ENCODE measurements at regions not wholly inside any gene's neighbourhood (a gene's known extent, or its start where the extent isn't known, plus 50 kb on each side); places are given as distances from the start of the nearest gene placed in this dataset.
"Not testable (repeated sequence)": the region's sequence is repeated elsewhere in the genome, so short reads cannot be mapped to it uniquely, and the experiment has no call there.

DNA sequence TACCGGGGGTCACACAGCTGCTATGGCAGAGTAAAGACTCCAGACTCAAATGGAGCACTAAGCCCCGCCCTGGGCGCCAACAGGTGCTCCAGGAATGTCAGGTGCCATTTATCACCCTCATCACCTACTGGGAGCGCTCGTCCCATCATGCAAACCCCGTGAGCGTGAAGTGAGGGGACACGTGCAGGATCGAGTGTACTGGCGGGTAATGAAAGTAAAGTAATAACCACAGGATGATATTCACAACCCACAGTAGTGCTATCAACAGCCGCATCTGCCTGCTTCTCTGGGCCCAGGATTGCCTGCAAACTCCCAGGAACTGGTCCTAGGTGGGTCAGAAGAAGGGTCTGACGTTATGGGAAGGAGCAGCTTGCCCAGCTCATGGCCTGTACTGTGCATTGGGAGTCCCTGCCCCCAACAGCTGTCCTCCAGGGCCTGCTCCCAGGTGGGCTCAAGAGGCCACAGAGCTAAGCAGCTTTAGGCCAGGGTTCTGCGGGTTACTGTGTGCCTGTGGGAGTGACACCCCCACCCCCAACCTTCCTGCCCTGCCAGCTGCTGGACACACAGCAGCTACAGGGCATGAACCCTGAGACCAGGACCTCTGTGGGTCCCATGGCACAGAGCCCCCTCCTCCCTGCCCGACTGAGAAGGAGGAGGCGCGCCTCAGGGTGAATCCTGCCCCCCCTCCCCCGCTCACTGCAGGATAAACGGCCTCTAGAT is 120.5 kb upstream of the SULF2 start:
- Histone ChIP-seq H3K27me3 (ENCODE audit: insufficient read depth, low read length) (no peaks in the 10 kb centered on the region), H3K4me1 (ENCODE audit: insufficient read depth, low read length) (no peaks in the 10 kb centered on the region), H3K9me3 (ENCODE audit: low read depth, low read length) (no peaks in the 10 kb centered on the region), H3K4me3 (ENCODE audit: low read length) (no peak overlapping the region)

DNA sequence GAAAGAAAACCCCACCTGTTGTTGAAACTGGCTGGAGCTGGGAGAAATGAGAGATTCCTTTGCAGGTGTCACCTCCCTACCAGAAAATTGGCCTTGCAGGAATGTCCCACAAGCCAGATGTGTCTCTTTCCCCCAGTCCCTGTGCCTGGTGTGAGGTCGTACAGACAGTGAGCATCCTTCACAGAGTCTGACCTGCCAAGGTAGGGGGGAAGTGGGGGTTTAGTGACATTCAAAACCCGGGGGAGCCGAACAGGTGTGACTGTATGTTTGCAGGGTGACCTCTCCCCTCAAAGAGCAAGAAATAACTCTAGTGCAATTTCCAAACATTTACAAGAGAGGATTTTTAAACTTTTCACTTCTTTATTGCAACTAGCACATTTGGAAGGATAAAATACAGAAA is 117.7 kb upstream of the SULF2 start:
- H3K9me3 ChIP-seq (ENCODE audit: low read depth, low read length); H3K27me3 ChIP-seq (ENCODE audit: insufficient read depth, low read length); H3K4me1 ChIP-seq (ENCODE audit: insufficient read depth, low read length); H3K4me3 ChIP-seq (ENCODE audit: low read length): not testable (repeated sequence)

- H3K9me3 ChIP-seq (ENCODE audit: low read depth, low read length); H3K4me1 ChIP-seq (ENCODE audit: insufficient read depth, low read length); H3K4me3 ChIP-seq (ENCODE audit: low read length); H3K27me3 ChIP-seq (ENCODE audit: insufficient read depth, low read length): not testable (repeated sequence)
Measured at GRCh38 chr20:47899313-47899712, 114.0 kb upstream of the SULF2 start.

DNA sequence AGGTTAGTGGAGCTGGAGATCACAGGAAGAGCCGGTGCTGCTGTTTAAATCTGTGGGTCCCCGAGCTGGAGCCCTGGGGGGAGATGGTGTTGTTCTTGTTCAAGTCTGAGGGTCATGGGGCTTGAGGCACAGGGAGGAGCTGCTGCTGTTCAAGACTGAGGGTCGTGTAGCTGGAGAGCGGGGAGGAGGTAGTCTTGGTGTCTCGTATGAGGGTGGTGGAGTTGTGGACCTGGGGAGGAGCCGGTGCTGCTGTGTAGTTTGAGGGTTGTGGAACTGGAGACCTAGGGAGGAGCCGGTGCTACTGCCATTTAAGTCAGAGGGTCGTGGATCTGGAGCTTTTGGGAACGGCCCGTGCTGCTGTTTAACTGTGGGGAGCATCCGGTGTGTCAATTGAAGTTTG is 112.2 kb upstream of the SULF2 start:
- Histone ChIP-seq H3K9me3 (ENCODE audit: low read depth, low read length) (no peaks in the 10 kb centered on the region), H3K27me3 (ENCODE audit: insufficient read depth, low read length) (no peaks in the 10 kb centered on the region), H3K4me1 (ENCODE audit: insufficient read depth, low read length) (no peaks in the 10 kb centered on the region), H3K4me3 (ENCODE audit: low read length) (no peak overlapping the region)

GRCh38 chr20:47892681-47893080 is 107.4 kb upstream of the SULF2 start:
- not testable (repeated sequence) for H3K4me3 ChIP-seq (ENCODE audit: low read length); H3K9me3 ChIP-seq (ENCODE audit: low read depth, low read length); H3K4me1 ChIP-seq (ENCODE audit: insufficient read depth, low read length); H3K27me3 ChIP-seq (ENCODE audit: insufficient read depth, low read length)

- not testable (repeated sequence) for H3K27me3 ChIP-seq (ENCODE audit: insufficient read depth, low read length); H3K9me3 ChIP-seq (ENCODE audit: low read depth, low read length); H3K4me1 ChIP-seq (ENCODE audit: insufficient read depth, low read length); H3K4me3 ChIP-seq (ENCODE audit: low read length)
Measured at GRCh38 chr20:47890708-47891107, 105.4 kb upstream of the SULF2 start.

GRCh38 chr20:47889751-47890150 is 104.5 kb upstream of the SULF2 start:
- H3K4me3 ChIP-seq (ENCODE audit: low read length); H3K27me3 ChIP-seq (ENCODE audit: insufficient read depth, low read length); H3K4me1 ChIP-seq (ENCODE audit: insufficient read depth, low read length); H3K9me3 ChIP-seq (ENCODE audit: low read depth, low read length): not testable (repeated sequence)

DNA sequence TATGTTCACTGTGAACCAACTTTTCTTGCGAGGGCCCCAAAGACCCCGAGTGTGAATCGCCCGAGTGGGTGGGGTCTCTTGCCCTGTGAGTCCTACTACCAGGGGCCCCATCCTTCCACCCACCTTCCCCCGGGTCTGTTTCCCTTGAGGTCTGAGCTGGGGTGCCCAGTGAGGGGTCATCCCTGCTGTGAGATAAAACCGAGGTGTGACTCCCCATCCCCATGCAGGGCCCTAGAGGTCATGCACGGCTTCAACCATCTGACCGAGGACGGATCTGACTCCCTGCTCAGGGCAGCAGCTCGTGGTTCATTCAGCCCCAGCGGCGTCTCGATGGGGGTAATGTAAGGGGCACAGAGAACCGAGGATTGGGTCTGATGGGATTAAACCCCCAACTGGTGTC is 103.1 kb upstream of the SULF2 start:
- Histone ChIP-seq H3K4me3 (ENCODE audit: low read length) (no peak overlapping the region), H3K9me3 (ENCODE audit: low read depth, low read length) (no peaks in the 10 kb centered on the region), H3K4me1 (ENCODE audit: insufficient read depth, low read length) (no peaks in the 10 kb centered on the region), H3K27me3 (ENCODE audit: insufficient read depth, low read length) (no peaks in the 10 kb centered on the region)

- Histone ChIP-seq H3K9me3 (ENCODE audit: low read depth, low read length) (no peaks in the 10 kb centered on the region), H3K4me3 (ENCODE audit: low read length) (no peak overlapping the region), H3K27me3 (ENCODE audit: insufficient read depth, low read length) (no peaks in the 10 kb centered on the region), H3K4me1 (ENCODE audit: insufficient read depth, low read length) (no peaks in the 10 kb centered on the region)
Measured at GRCh38 chr20:47887477-47888080, 102.3 kb upstream of the SULF2 start.

DNA sequence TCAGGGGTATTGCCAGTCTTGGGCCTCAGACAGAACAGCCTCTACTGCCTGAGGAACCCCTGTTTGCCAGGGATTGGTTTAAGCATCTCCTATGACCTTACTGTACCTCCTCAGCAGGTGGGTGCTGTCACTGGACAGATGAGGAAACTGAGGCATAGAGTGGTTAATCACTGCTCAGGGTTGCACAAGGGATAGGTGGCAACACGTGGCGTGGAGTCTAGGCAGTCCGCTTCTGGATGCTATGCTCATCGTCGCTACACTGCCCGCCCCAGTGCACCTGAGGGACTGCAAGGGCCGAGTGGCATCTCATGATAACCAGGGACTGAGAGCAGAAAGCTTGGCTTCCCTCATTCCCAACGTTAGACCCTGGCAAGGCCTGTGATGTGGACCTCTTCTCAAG is 101.8 kb upstream of the SULF2 start:
- Histone ChIP-seq H3K9me3 (ENCODE audit: low read depth, low read length) (no peaks in the 10 kb centered on the region), H3K4me3 (ENCODE audit: low read length) (no peak overlapping the region), H3K27me3 (ENCODE audit: insufficient read depth, low read length) (no peaks in the 10 kb centered on the region), H3K4me1 (ENCODE audit: insufficient read depth, low read length) (no peaks in the 10 kb centered on the region)

DNA sequence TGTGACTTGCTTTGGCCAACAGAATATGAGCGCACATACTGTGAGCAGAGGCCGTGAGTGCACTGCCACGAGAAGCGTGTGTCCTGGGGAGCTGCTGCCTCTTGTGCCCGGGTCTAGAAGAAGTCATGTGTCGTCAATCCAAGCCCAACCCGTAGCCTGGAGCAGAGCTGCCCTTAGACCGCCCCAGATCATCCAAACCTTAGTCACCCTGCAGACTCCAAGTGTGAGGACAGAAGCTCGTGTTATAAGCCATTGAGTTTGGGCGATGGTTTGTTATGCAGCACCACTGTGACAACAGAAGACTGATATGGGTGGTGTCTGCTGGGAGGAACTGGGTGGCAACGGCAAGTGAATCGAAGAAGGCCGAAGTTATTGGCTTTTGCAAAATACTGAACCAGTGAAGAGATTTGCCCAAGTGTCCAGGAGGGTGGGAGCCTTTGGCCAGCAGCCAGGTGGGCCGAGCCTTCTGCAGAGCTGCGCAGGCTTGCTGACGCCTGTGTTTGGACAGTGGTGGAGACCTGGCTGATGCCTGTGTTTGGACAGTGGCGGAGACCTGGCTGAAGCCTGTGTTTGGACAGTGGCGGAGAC is 101.3 kb upstream of the SULF2 start:
- Histone ChIP-seq H3K27me3 (ENCODE audit: insufficient read depth, low read length) (no peaks in the 10 kb centered on the region), H3K4me1 (ENCODE audit: insufficient read depth, low read length) (no peaks in the 10 kb centered on the region), H3K9me3 (ENCODE audit: low read depth, low read length) (no peaks in the 10 kb centered on the region), H3K4me3 (ENCODE audit: low read length) (no peak overlapping the region)

- H3K4me3 ChIP-seq (ENCODE audit: low read length), result no peak overlapping the region
- H3K4me1 ChIP-seq (ENCODE audit: insufficient read depth, low read length), result no peaks in the 10 kb centered on the region
- no peaks in the 10 kb centered on the region for H3K9me3 ChIP-seq (ENCODE audit: low read depth, low read length)
- no peaks in the 10 kb centered on the region for H3K27me3 ChIP-seq (ENCODE audit: insufficient read depth, low read length)
Measured at GRCh38 chr20:47885909-47886453, 100.7 kb upstream of the SULF2 start.

GRCh38 chr20:47883940-47884339 is 98.7 kb upstream of the SULF2 start:
- H3K4me1 ChIP-seq (ENCODE audit: insufficient read depth, low read length); H3K27me3 ChIP-seq (ENCODE audit: insufficient read depth, low read length); H3K4me3 ChIP-seq (ENCODE audit: low read length); H3K9me3 ChIP-seq (ENCODE audit: low read depth, low read length): not testable (repeated sequence)

GRCh38 chr20:47883186-47883585 is 97.9 kb upstream of the SULF2 start:
- Histone ChIP-seq H3K9me3 (ENCODE audit: low read depth, low read length) (no peaks in the 10 kb centered on the region), H3K4me3 (ENCODE audit: low read length) (no peak overlapping the region), H3K4me1 (ENCODE audit: insufficient read depth, low read length) (no peaks in the 10 kb centered on the region), H3K27me3 (ENCODE audit: insufficient read depth, low read length) (no peaks in the 10 kb centered on the region)

DNA sequence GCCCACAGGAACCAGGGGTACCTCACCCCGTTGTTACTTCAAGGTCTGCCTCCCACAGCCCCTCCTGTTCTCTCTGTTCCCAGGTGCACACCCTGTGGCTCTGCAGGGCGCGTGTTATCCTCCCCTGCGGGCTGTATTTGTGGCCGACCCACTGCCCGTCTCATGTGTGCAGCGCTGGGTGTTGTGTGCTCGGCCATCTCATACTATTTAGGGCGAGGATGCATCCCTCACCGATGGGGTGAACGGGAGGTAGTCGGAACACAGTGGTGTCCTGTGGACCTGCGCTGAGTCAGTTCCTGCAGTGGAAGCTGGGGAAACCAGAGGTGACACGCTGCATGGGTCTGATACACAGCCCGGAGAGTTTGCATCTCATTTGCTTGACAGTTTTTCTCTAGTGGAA is 94.5 kb upstream of the SULF2 start:
- no peaks in the 10 kb centered on the region for H3K27me3 ChIP-seq (ENCODE audit: insufficient read depth, low read length)
- H3K9me3 ChIP-seq (ENCODE audit: low read depth, low read length), result no peaks in the 10 kb centered on the region
- H3K4me3 ChIP-seq (ENCODE audit: low read length), result no peak overlapping the region
- no peaks in the 10 kb centered on the region for H3K4me1 ChIP-seq (ENCODE audit: insufficient read depth, low read length)

DNA sequence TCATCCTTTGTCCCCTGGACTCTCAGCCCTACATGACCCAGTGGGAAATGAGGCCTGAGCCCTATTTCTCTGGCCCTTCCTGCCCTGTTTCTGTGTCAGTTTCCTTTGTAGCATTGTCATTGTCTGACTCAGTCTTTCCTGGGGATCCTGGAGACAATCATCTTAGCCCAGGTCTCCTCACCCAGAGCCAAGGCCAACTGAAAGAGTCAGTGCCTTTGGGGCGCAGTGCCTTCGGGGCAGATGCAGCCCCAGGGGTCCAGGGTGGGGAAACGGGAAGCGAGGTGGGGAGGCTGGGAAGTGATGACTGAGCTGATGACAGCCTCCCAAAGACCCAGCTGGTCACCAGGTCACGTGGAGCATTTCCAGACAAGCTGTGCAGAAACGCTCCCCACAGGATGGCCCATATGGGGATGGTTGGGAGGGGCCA is 93.3 kb upstream of the SULF2 start:
- Histone ChIP-seq H3K9me3 (ENCODE audit: low read depth, low read length) (no peaks in the 10 kb centered on the region), H3K4me3 (ENCODE audit: low read length) (no peak overlapping the region), H3K4me1 (ENCODE audit: insufficient read depth, low read length) (no peaks in the 10 kb centered on the region), H3K27me3 (ENCODE audit: insufficient read depth, low read length) (no peaks in the 10 kb centered on the region)
